ENCODE measurements at regions not wholly inside any gene's neighbourhood (a gene's known extent, or its start where the extent isn't known, plus 50 kb on each side); places are given as distances from the start of the nearest gene placed in this dataset.

DNA sequence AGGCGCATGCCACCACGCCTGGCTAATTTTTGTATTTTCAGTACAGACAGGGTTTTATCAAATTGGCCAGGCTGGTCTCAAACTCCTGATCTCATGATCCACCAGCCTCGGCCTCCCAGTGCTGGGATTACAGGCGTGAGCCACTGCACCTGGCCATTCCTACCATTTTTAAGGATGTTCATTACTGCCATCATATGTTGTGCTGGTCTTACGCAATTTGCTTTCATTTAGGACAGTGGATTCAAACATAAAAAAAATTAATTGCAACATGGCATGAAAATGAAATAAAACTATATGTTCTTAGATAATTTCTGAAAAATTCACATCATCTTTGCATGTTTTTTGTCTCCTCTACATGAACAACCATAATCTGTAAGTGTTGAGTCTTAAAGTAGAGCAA lies 527.7 kb downstream of the LTN1 start:
- TF ChIP-seq, protein P1, sequence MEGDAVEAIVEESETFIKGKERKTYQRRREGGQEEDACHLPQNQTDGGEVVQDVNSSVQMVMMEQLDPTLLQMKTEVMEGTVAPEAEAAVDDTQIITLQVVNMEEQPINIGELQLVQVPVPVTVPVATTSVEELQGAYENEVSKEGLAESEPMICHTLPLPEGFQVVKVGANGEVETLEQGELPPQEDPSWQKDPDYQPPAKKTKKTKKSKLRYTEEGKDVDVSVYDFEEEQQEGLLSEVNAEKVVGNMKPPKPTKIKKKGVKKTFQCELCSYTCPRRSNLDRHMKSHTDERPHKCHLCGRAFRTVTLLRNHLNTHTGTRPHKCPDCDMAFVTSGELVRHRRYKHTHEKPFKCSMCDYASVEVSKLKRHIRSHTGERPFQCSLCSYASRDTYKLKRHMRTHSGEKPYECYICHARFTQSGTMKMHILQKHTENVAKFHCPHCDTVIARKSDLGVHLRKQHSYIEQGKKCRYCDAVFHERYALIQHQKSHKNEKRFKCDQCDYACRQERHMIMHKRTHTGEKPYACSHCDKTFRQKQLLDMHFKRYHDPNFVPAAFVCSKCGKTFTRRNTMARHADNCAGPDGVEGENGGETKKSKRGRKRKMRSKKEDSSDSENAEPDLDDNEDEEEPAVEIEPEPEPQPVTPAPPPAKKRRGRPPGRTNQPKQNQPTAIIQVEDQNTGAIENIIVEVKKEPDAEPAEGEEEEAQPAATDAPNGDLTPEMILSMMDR (IDR thresholded peaks at IDR 0.05), result no peak
- no peak for TF ChIP-seq POLR2A (IDR thresholded peaks at IDR 0.05)
